ENCODE measurements at regions not wholly inside any gene's neighbourhood (a gene's known extent, or its start where the extent isn't known, plus 50 kb on each side); places are given as distances from the start of the nearest gene placed in this dataset.
A peak's percentile ranks its signal among the peaks of the same experiment; 100 is the strongest.

DNA sequence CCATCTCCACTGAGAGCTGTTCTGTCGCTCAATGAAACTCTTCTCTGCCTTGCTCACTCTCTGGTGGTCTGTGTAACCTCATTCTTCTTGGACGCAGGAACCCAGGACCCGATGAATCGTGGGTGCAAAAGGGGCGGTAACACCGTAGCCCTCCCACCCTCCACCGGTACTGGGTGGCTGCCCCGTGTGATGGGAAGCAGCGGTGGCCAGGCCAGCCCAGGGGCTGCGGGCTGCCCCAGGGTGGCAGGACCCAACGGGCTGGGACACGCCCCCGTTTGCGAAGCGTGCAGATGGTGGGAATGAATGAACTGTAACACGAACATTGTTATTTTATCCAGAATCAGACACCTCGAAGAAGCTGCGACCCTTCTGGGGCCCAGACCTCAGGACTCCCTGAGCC lies 92.3 kb upstream of the BACE2 start:
- Histone ChIP-seq H3K4me1 (no peaks in the 10 kb centered on the region), H3K9me3 (no peaks in the 10 kb centered on the region), H3K36me3 (no peaks in the 10 kb centered on the region), H3K27ac (no peak overlapping the region), H3K27me3 (no peaks in the 10 kb centered on the region), H3K4me3 (no peak overlapping the region)
- 80% methylated on average over 1 of the region's 18 CpGs for WGBS (ENCODE audit: insufficient coverage, low coverage, low lambda C conversion rate, missing lambda C conversion rate)
- DNase-seq (no peak), ATAC-seq (peak in 1 of 4 donors; percentile 27)
- intact Hi-C loops (cut with DNase I), result no loop called here
- TF ChIP-seq, protein P1, sequence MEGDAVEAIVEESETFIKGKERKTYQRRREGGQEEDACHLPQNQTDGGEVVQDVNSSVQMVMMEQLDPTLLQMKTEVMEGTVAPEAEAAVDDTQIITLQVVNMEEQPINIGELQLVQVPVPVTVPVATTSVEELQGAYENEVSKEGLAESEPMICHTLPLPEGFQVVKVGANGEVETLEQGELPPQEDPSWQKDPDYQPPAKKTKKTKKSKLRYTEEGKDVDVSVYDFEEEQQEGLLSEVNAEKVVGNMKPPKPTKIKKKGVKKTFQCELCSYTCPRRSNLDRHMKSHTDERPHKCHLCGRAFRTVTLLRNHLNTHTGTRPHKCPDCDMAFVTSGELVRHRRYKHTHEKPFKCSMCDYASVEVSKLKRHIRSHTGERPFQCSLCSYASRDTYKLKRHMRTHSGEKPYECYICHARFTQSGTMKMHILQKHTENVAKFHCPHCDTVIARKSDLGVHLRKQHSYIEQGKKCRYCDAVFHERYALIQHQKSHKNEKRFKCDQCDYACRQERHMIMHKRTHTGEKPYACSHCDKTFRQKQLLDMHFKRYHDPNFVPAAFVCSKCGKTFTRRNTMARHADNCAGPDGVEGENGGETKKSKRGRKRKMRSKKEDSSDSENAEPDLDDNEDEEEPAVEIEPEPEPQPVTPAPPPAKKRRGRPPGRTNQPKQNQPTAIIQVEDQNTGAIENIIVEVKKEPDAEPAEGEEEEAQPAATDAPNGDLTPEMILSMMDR (IDR thresholded peaks at IDR 0.05), result no peak
- TF ChIP-seq POLR2A (IDR thresholded peaks at IDR 0.05), result no peak

DNA sequence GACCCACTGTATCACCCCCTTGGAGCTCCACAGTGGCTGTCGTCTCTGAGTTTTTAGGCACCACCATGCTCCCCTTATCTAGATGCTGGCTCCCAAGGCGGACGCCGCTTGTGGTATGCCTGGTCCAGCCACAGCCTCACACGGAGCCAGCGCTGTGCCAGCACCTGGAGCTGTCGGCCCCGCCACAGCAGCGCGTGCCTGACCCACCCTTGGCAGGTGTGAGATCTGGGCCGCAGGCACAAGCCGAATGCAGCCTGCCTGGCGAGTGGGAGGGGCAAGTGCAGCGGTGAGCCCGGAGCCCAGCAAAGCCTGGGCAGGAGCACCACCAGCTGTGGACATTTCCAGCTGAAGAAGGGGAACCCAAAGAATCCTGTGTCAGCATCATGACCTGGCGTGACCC lies 91.9 kb upstream of the BACE2 start:
- no peaks in the 10 kb centered on the region for H3K36me3 ChIP-seq
- no peak for TF ChIP-seq POLR2A (IDR thresholded peaks at IDR 0.05)
- TF ChIP-seq, protein P1 (IDR thresholded peaks at IDR 0.05), result no peak
- H3K9me3 ChIP-seq, result no peaks in the 10 kb centered on the region
- H3K4me3 ChIP-seq, result no peak overlapping the region
- DNase-seq (no peak), ATAC-seq (peak in 1 of 4 donors; percentile 22)
- intact Hi-C loops (cut with DNase I), result no loop called here
- no peak overlapping the region for H3K27ac ChIP-seq
- no peaks in the 10 kb centered on the region for H3K4me1 ChIP-seq
- no CpG with 5 or more reads among the region's 16 CpGs for WGBS (ENCODE audit: insufficient coverage, low coverage, low lambda C conversion rate, missing lambda C conversion rate)
- H3K27me3 ChIP-seq, result no peaks in the 10 kb centered on the region

DNA sequence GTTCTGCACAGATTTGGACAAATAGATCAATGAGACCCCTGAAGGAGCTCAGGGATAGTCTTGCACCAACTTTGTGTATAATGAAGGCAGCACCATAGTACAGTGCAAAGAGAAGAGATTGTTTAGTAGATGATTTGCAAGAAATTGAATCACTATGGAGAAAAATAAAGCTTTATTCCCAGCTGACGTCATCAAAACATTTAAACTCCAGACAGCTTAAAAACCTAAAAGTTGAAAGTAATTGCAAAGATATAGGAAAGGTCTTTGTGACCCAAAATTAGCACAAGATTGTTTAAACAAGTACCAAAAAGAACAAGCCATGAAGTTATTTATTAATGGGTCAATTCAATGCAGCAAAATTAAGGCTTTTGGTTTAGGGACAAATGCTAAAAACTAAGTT lies 88.8 kb upstream of the BACE2 start:
- DNase-seq, result no peak
- H3K27me3 ChIP-seq, result no peaks in the 10 kb centered on the region
- no peaks in the 10 kb centered on the region for H3K36me3 ChIP-seq
- no peaks in the 10 kb centered on the region for H3K4me1 ChIP-seq
- H3K27ac ChIP-seq, result no peak overlapping the region
- 64% methylated on average over 1 of the region's 1 CpG for WGBS (ENCODE audit: insufficient coverage, low coverage, low lambda C conversion rate, missing lambda C conversion rate)
- H3K4me3 ChIP-seq, result no peak overlapping the region
- intact Hi-C loops (cut with DNase I), result no loop called here
- no peaks in the 10 kb centered on the region for H3K9me3 ChIP-seq
- no peak for ATAC-seq
- TF ChIP-seq, protein P1 (IDR thresholded peaks at IDR 0.05), result no peak
- TF ChIP-seq POLR2A (IDR thresholded peaks at IDR 0.05), result no peak

DNA sequence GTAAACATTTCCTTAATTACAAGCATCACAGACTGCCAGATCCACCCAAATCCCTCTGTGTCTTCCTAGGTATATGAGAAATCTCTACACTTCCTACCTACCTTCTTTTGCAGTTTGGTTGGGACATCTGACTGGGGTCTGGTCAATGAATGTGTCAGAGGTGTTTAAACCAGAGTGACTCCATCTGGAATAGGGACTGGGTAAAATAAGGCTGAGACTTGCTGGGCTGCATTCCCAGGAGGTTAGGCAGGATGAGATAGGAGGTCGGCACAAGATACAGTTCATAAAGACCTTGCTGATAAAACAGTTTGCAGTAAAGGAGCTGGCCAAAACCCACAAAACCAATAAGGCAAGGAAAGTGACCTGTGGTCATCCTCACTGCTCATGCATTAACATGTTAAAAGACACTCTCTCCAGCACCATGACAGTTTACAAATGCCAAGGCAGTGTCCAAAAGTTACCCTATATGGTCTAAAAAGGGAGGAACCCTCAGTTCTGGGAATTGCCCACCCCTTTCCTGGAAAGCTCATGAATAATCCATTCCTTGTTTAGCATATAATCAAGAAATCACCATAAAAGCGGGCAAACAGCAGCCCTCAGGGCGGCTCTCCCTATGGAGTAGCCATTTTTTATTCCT lies 87.4 kb upstream of the BACE2 start:
- no peak overlapping the region for H3K4me3 ChIP-seq
- no peaks in the 10 kb centered on the region for H3K36me3 ChIP-seq
- no peak overlapping the region for H3K27ac ChIP-seq
- 61% methylated on average over 3 of the region's 3 CpGs for WGBS (ENCODE audit: insufficient coverage, low coverage, low lambda C conversion rate, missing lambda C conversion rate)
- no peaks in the 10 kb centered on the region for H3K9me3 ChIP-seq
- DNase-seq (no peak), ATAC-seq (no peak)
- H3K27me3 ChIP-seq, result no peaks in the 10 kb centered on the region
- TF ChIP-seq POLR2A (IDR thresholded peaks at IDR 0.05), result no peak
- TF ChIP-seq, protein P1 (IDR thresholded peaks at IDR 0.05), result no peak
- no peaks in the 10 kb centered on the region for H3K4me1 ChIP-seq
- intact Hi-C loops (cut with DNase I), result no loop called here

DNA sequence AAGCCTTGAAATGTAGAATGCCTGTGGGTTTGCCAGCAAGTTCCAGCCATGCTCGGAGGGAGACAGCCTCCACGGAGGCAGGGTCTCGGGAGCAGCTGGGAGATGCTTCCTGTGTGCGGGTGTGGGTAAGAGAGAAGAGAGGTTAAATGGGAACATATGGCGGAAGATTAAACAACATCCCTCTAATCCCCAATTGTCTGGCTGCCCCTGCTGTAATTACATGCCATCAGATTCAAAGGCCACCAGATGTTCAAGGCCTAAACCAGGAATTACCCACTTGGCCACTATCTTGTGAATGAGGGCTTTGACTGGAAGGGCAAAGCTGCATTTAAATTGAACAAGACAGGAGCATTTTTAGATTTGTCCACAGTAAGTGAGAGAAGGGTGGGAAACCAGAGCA lies 81.4 kb upstream of the BACE2 start:
- TF ChIP-seq, protein P1 (IDR thresholded peaks at IDR 0.05), result no peak
- TF ChIP-seq POLR2A (IDR thresholded peaks at IDR 0.05), result no peak
- WGBS (ENCODE audit: insufficient coverage, low coverage, low lambda C conversion rate, missing lambda C conversion rate), result 68% methylated on average over 3 of the region's 5 CpGs
- Histone ChIP-seq H3K4me1 (no peaks in the 10 kb centered on the region), H3K27ac (no peak overlapping the region), H3K4me3 (no peak overlapping the region), H3K36me3 (no peaks in the 10 kb centered on the region), H3K27me3 (no peaks in the 10 kb centered on the region), H3K9me3 (no peaks in the 10 kb centered on the region)
- intact Hi-C loops (cut with DNase I), result no loop called here
- DNase-seq (no peak), ATAC-seq (no peak)
